IMR-90 (cell line): ENCODE measurements at regions not wholly inside any gene's neighbourhood (a gene's known extent, or its start where the extent isn't known, plus 50 kb on each side); places are given as distances from the start of the nearest gene placed in this dataset.

Experiments
- ATAC-seq: fragments of 200-7000 bp; cut with Tn5 transposase; 2 replicates; pipeline ENCODE4 v1.9.1; 2020; ENCODE audit warnings: low read depth, mild to moderate bottlenecking, moderate library complexity
- BruUV-seq: library from RNA; stranded (reverse); fragments of 400-500 nt; replicated peaks from 2 replicates; lab custom pipeline; 2021; lab: Mats Ljungman, UMichigan
- CTCF ChIA-PET: fragments of 300-600 bp; formaldehyde crosslinking; extraction: SDS; loops from one replicate; lab custom pipeline; 2021; ENCODE audit warnings: antibody characterized with exemption; lab: Yijun Ruan, JAX
- POLR2A ChIA-PET: fragments of 300-600 bp; sonication (Branson Sonifier 250); formaldehyde crosslinking; loops from one replicate; lab custom pipeline; 2022; ENCODE audit warnings: antibody characterized with exemption; ENCODE audit not compliant: unreplicated experiment; lab: Charles Lee
- DNase-seq: peaks from one replicate; pipeline ENCODE4 v3.0.0; 2013
- H2AFZ ChIP-seq: replicated peaks from 2 replicates; pipeline ENCODE3; 2013; ENCODE audit warnings: low read length, mild to moderate bottlenecking; ENCODE audit not compliant: poor library complexity
- H2AK5ac ChIP-seq: 2 replicates; pipeline ENCODE4 v1.6.1; 2013; ENCODE audit warnings: low read depth, low read length, inconsistent platforms
- H2AK9ac ChIP-seq: replicated peaks from 2 replicates; pipeline ENCODE3; 2013; ENCODE audit warnings: mild to moderate bottlenecking, low read depth, low read length, moderate library complexity; ENCODE audit not compliant: poor library complexity
- H2BK120ac ChIP-seq: 2 replicates; pipeline ENCODE4 v1.6.1; 2013; ENCODE audit warnings: low read depth, low read length, inconsistent platforms
- H2BK15ac ChIP-seq: 3 replicates; pipeline ENCODE4 v1.6.1; 2013; ENCODE audit warnings: low read depth, low read length, inconsistent platforms
- H2BK20ac ChIP-seq: 2 replicates; pipeline ENCODE4 v1.6.1; 2013; ENCODE audit warnings: low read depth, mild to moderate bottlenecking, inconsistent platforms, low read length, moderate library complexity
- H2BK5ac ChIP-seq: 2 replicates; pipeline ENCODE4 v1.6.1; 2013; ENCODE audit warnings: mild to moderate bottlenecking, low read depth, low read length, inconsistent platforms; ENCODE audit not compliant: poor library complexity, severe bottlenecking
- H3K14ac ChIP-seq: replicated peaks from 2 replicates; pipeline ENCODE4 v1.6.1; 2013; ENCODE audit warnings: low read depth, low read length, inconsistent platforms
- H3K18ac ChIP-seq: 2 replicates; pipeline ENCODE4 v1.6.1; 2013; ENCODE audit warnings: low read depth, low read length, control low read depth
- H3K23ac ChIP-seq: 2 replicates; pipeline ENCODE4 v1.6.1; 2013; ENCODE audit warnings: low read depth, low read length, inconsistent platforms
- H3K27ac ChIP-seq: 2 replicates; pipeline ENCODE4 v1.5.1; 2013; ENCODE audit warnings: mild to moderate bottlenecking, control low read depth, low read length; ENCODE audit not compliant: insufficient read depth
- H3K27me3 ChIP-seq: 2 replicates; pipeline ENCODE4 v1.6.1; 2013; ENCODE audit warnings: low read length; ENCODE audit not compliant: control insufficient read depth, insufficient read depth
- H3K36me3 ChIP-seq: 2 replicates; pipeline ENCODE4 v1.6.1; 2013; ENCODE audit warnings: low read length, mixed read lengths; ENCODE audit not compliant: control insufficient read depth, insufficient read depth
- H3K4ac ChIP-seq: 2 replicates; pipeline ENCODE4 v1.6.1; 2013; ENCODE audit warnings: low read depth, low read length, inconsistent platforms
- H3K4me1 ChIP-seq: 2 replicates; pipeline ENCODE4 v1.6.1; 2013; ENCODE audit warnings: low read length, mixed read lengths; ENCODE audit not compliant: control insufficient read depth, insufficient read depth
- H3K4me2 ChIP-seq: 2 replicates; pipeline ENCODE4 v1.6.1; 2013; ENCODE audit warnings: low read depth, mild to moderate bottlenecking, control low read depth, low read length, moderate library complexity
- H3K4me3 ChIP-seq: 2 replicates; pipeline ENCODE4 v1.5.1; 2013; ENCODE audit warnings: low read depth, mild to moderate bottlenecking, control low read depth, low read length, moderate library complexity; ENCODE audit not compliant: insufficient read depth
- H3K56ac ChIP-seq: 2 replicates; pipeline ENCODE4 v1.6.1; 2013; ENCODE audit warnings: low read length, inconsistent platforms; ENCODE audit not compliant: insufficient read depth; ENCODE audit errors: extremely low read depth
- H3K79me1 ChIP-seq, 2 experiments: 2 replicates each; pipeline ENCODE4 v1.6.1; 2013; ENCODE audit warnings: low read length in 2 of 2, inconsistent platforms in 1 of 2, low read depth in 1 of 2
- H3K9ac ChIP-seq: 2 replicates; pipeline ENCODE4 v1.6.1; 2013; ENCODE audit warnings: low read depth, low read length, control low read depth
- H3K9me1 ChIP-seq: 2 replicates; pipeline ENCODE4 v1.6.1; 2013; ENCODE audit warnings: low read length, inconsistent platforms; ENCODE audit not compliant: insufficient read depth
- H3K9me3 ChIP-seq: 2 replicates; pipeline ENCODE4 v1.6.1; 2013; ENCODE audit warnings: low read length; ENCODE audit not compliant: control insufficient read depth, insufficient read depth
- H4K20me1 ChIP-seq: 2 replicates; pipeline ENCODE4 v1.6.1; 2013; ENCODE audit warnings: low read length, inconsistent platforms; ENCODE audit not compliant: insufficient read depth
- H4K5ac ChIP-seq: 2 replicates; pipeline ENCODE4 v1.6.1; 2013; ENCODE audit warnings: mild to moderate bottlenecking, low read depth, low read length, control low read depth
- H4K8ac ChIP-seq, 2 experiments: 2 replicates each; pipeline ENCODE4 v1.6.1; 2013; ENCODE audit warnings: low read depth in 2 of 2, low read length in 2 of 2, control low read depth in 1 of 2, inconsistent platforms in 1 of 2
- H4K91ac ChIP-seq: 2 replicates; pipeline ENCODE4 v1.6.1; 2013; ENCODE audit warnings: low read depth, low read length, inconsistent platforms; ENCODE audit not compliant: insufficient read depth
- BHLHE40 ChIP-seq: fragments of 150-350 bp; IDR thresholded peaks from 2 replicates; pipeline ENCODE4 v1.6.1; 2016; ENCODE audit warnings: mild to moderate bottlenecking, low read depth, low read length
- CEBPB ChIP-seq: IDR thresholded peaks from 2 replicates; pipeline ENCODE4 v1.6.1; 2012; ENCODE audit warnings: low read depth, low read length, improper control_type of control experiment
- CHD1 ChIP-seq: IDR thresholded peaks from 2 replicates; pipeline ENCODE4 v1.6.1; 2012; ENCODE audit warnings: low read depth, low read length, improper control_type of control experiment
- FOS ChIP-seq: fragments of 150-350 bp; IDR thresholded peaks from 2 replicates; pipeline ENCODE4 v1.6.1; 2016; ENCODE audit warnings: low read depth, low read length
- MAFK ChIP-seq: IDR thresholded peaks from 2 replicates; pipeline ENCODE4 v1.6.1; 2012; ENCODE audit warnings: low read depth, low read length, improper control_type of control experiment
- MAZ ChIP-seq: IDR thresholded peaks from 2 replicates; pipeline ENCODE4 v1.6.1; 2012; ENCODE audit warnings: low read depth, mild to moderate bottlenecking, low read length, improper control_type of control experiment, moderate library complexity, borderline replicate concordance
- MXI1 ChIP-seq: IDR thresholded peaks from 2 replicates; pipeline ENCODE4 v1.6.1; 2012; ENCODE audit warnings: low read depth, mild to moderate bottlenecking, low read length, moderate library complexity, borderline replicate concordance
- NFE2L2 ChIP-seq: fragments of 150-350 bp; IDR thresholded peaks from 2 replicates; pipeline ENCODE4 v1.6.1; 2016; ENCODE audit warnings: low read depth, mild to moderate bottlenecking, low read length
- POLR2A ChIP-seq: IDR thresholded peaks from 2 replicates; pipeline ENCODE4 v1.6.1; 2012; ENCODE audit warnings: mild to moderate bottlenecking, low read depth, low read length
- RAD21 ChIP-seq: IDR thresholded peaks from 2 replicates; pipeline ENCODE4 v1.6.1; 2012; ENCODE audit warnings: low read length, improper control_type of control experiment
- RCOR1 ChIP-seq: IDR thresholded peaks from 2 replicates; pipeline ENCODE4 v1.6.1; 2012; ENCODE audit warnings: mild to moderate bottlenecking, low read length, improper control_type of control experiment; ENCODE audit not compliant: insufficient replicate concordance
- RFX5 ChIP-seq: IDR thresholded peaks from 2 replicates; pipeline ENCODE4 v1.8.0; 2012; ENCODE audit warnings: low read depth, mild to moderate bottlenecking, low read length, moderate library complexity
- SMC3 ChIP-seq: fragments of 150-350 bp; IDR thresholded peaks from 2 replicates; pipeline ENCODE4 v1.6.1; 2016; ENCODE audit warnings: low read depth, mild to moderate bottlenecking, antibody characterized with exemption, low read length, moderate library complexity
- USF2 ChIP-seq: fragments of 150-350 bp; IDR thresholded peaks from 2 replicates; pipeline ENCODE4 v1.6.1; 2017; ENCODE audit warnings: mild to moderate bottlenecking, antibody characterized with exemption, low read length, low read depth
- WGBS, 2 experiments: methylation state at CpG; one replicate each; pipeline versions ENCODE4 v1.1.5 to v1.1.7; 2013; ENCODE audit warnings: missing lambda C conversion rate in 2 of 2; ENCODE audit not compliant: insufficient read length in 1 of 2; ENCODE audit errors: extremely low coverage in 2 of 2; 5-methylcytosine and 5-hydroxymethylcytosine counted together
- dilution Hi-C: fragments of 300-500 bp; cut with HindIII; formaldehyde crosslinking; loops from one replicate; pipeline ENCODE4 v1.14.3; 2018; ENCODE audit warnings: low sequenced_read_pairs; ENCODE audit not compliant: unreplicated experiment
- in situ Hi-C: fragments of 300-500 bp; cut with MboI; formaldehyde crosslinking; loops from 3 replicates; pipeline ENCODE4 v1.14.3; 2019; ENCODE audit warnings: low sequenced_read_pairs, inconsistent platforms, mixed read lengths
- intact Hi-C: fragments of 100-400 bp; cut with micrococcal nuclease; formaldehyde crosslinking; loops from 2 replicates; pipeline ENCODE4 v1.10.0; 2022

GRCh38 chr5:30747412-30747811 lies 446.1 kb upstream of the CDH6 start:
- Histone ChIP-seq H3K27me3 (no peaks in the 10 kb centered on the region; the same call in 1 of the 2 replicates), H3K14ac (no peak overlapping the region), H2BK5ac (no peak overlapping the region), H3K56ac (no peak overlapping the region), H4K91ac (no peak overlapping the region), H3K4me3 (no peak overlapping the region), H3K79me1 (no peaks in the 10 kb centered on the region), H4K5ac (no peak overlapping the region), H3K18ac (no peak overlapping the region), H3K9me3 (no peaks in the 10 kb centered on the region), H3K4ac (no peak overlapping the region), H2BK120ac (no peak overlapping the region), H3K9ac (no peak overlapping the region), H4K8ac (no peak overlapping the region), H2AFZ (no peak overlapping the region), H2BK15ac (no peak overlapping the region), H3K4me2 (no peak overlapping the region), H3K9me1 (no peaks in the 10 kb centered on the region), H3K36me3 (no peaks in the 10 kb centered on the region), H2AK9ac (no peak overlapping the region), H2AK5ac (no peak overlapping the region), H2BK20ac (no peak overlapping the region), H3K27ac (no peak overlapping the region), H3K4me1 (no peaks in the 10 kb centered on the region), H4K20me1 (no peaks in the 10 kb centered on the region), H3K23ac (no peak overlapping the region)
- DNase-seq (no peak), ATAC-seq (no peak)
- in situ Hi-C loops (no loop called here), dilution Hi-C loops (no loop called here), intact Hi-C loops (no loop called here)
- WGBS, 2 experiments: no CpG with 5 or more reads among the region's 4 CpGs
- no peak for TF ChIP-seq RAD21
- no peak for TF ChIP-seq CHD1
- TF ChIP-seq BHLHE40: no peak
- no peak for TF ChIP-seq FOS
- TF ChIP-seq CEBPB: no peak
- no peak for TF ChIP-seq POLR2A
- no peak for TF ChIP-seq MXI1
- TF ChIP-seq RCOR1: no peak
- TF ChIP-seq USF2: no peak
- TF ChIP-seq SMC3: no peak
- TF ChIP-seq MAZ: no peak
- TF ChIP-seq RFX5: no peak
- no peak for TF ChIP-seq NFE2L2
- TF ChIP-seq MAFK: no peak
- POLR2A ChIA-PET: no interaction called here
- BruUV-seq: no TSS peak
- CTCF ChIA-PET: interaction anchor here (0.7 kb wide), 1 partner anchor 24 kb away, joined by 3 read pairs; no protein-coding TSS in a partner anchor
